CD4-positive, CD25-positive, alpha-beta regulatory T cell (primary cell): ENCODE measurements at regions not wholly inside any gene's neighbourhood (a gene's known extent, or its start where the extent isn't known, plus 50 kb on each side); places are given as distances from the start of the nearest gene placed in this dataset.

Experiments
- ATAC-seq, 2 donors: fragments of 150-1000 bp; cut with Tn5 transposase; one replicate each; pipeline ENCODE4 v1.10.0; 2021; ENCODE audit warnings: low read depth in 2 of 2, moderate number of reproducible peaks in 2 of 2, moderate library complexity in 1 of 2
- DNase-seq, 3 donors: peaks; one replicate each; pipeline versions ENCODE4 v3.0.0 to v3.0.0-alpha.2; 2012 to 2022; ENCODE audit warnings: mixed read lengths in 1 of 3
- H3K27ac ChIP-seq: one replicate; pipeline ENCODE4 v1.7.0; 2013; ENCODE audit warnings: mild to moderate bottlenecking, low read length; ENCODE audit not compliant: insufficient read depth, poor library complexity, severe bottlenecking
- H3K27me3 ChIP-seq: one replicate; pipeline ENCODE4 v1.7.0; 2013; ENCODE audit warnings: low read length; ENCODE audit not compliant: control insufficient read depth, insufficient read depth
- H3K36me3 ChIP-seq: one replicate; pipeline ENCODE4 v1.7.0; 2013; ENCODE audit warnings: mild to moderate bottlenecking, low read length, moderate library complexity; ENCODE audit not compliant: control insufficient read depth, insufficient read depth
- H3K4me1 ChIP-seq: 2 replicates; pipeline ENCODE4 v1.7.0; 2013; ENCODE audit warnings: mild to moderate bottlenecking, low read length; ENCODE audit not compliant: insufficient read depth, control insufficient read depth, poor library complexity, severe bottlenecking
- H3K4me3 ChIP-seq: one replicate; pipeline ENCODE4 v1.7.0; 2013; ENCODE audit warnings: low read depth, mild to moderate bottlenecking, low read length, moderate library complexity
- H3K9me3 ChIP-seq, 2 experiments: 1 replicate in 1 of 2; 2 replicates in 1 of 2; pipeline ENCODE4 v1.7.0; 2013; ENCODE audit warnings: low read length in 2 of 2, mild to moderate bottlenecking in 1 of 2, moderate library complexity in 1 of 2; ENCODE audit not compliant: control insufficient read depth in 2 of 2
- H3K27ac Mint-ChIP-seq, 3 donors: one replicate each; pipeline ENCODE4 v1.8.0; 2020 to 2022; ENCODE audit warnings: mild to moderate bottlenecking in 3 of 3, mixed read lengths in 3 of 3, moderate library complexity in 2 of 3
- H3K27me3 Mint-ChIP-seq: one replicate; pipeline ENCODE4 v1.8.0; 2022; ENCODE audit warnings: mild to moderate bottlenecking, mixed read lengths
- H3K36me3 Mint-ChIP-seq: one replicate; pipeline ENCODE4 v1.8.0; 2020; ENCODE audit warnings: mixed read lengths
- H3K4me1 Mint-ChIP-seq, 4 donors: one replicate each; pipeline ENCODE4 v1.8.0; 2020 to 2022; ENCODE audit warnings: mixed read lengths in 4 of 4, mild to moderate bottlenecking in 1 of 4
- H3K4me3 Mint-ChIP-seq, 4 donors: one replicate each; pipeline ENCODE4 v1.8.0; 2020 to 2022; ENCODE audit warnings: mild to moderate bottlenecking in 4 of 4, mixed read lengths in 4 of 4, moderate library complexity in 3 of 4
- H3K9me3 Mint-ChIP-seq, 7 donors: one replicate each; pipeline ENCODE4 v1.8.0; 2020 to 2022; ENCODE audit warnings: mixed read lengths in 7 of 7, mild to moderate bottlenecking in 3 of 7, moderate library complexity in 2 of 7

DNA sequence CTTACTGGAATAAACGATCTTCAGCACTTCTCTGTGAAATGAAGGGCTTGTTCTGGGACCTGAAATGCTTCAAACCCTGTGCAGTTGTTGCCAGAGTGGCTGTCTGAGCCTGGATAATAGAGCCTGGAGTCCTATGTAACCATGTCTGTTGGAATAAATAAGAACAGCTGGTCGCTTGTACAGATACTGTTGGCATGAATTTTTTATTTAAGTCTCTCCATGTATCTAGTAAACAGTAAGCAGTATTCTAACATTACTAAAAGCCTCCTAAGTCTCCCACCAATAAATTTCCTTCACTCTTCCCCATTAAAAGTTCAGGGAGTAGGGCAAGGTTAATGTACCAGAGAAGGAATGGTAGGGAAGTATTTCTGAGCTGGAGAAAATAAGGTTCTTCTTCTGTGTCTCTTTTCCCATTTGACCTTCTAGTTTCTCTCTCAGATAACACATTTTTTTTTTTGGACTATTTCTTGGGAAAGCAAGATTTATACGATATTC is 227.5 kb downstream of the PRL start:
- Mint-ChIP-seq H3K27me3 (peaks cover 4% of the 10 kb centered on the region), H3K4me3 (no peak overlapping the region), H3K27ac (no peak overlapping the region), H3K4me1 (no peaks in the 10 kb centered on the region), H3K9me3 (peaks cover 0 to 3% (median 1%) of the 10 kb centered on the region in 7 donors), H3K36me3 (no peaks in the 10 kb centered on the region)
- ATAC-seq (no peak), DNase-seq (no peak)
- Histone ChIP-seq H3K36me3 (no peaks in the 10 kb centered on the region), H3K27ac (no peak overlapping the region), H3K9me3 (no peaks in the 10 kb centered on the region), H3K4me1 (no peaks in the 10 kb centered on the region), H3K27me3 (no peaks in the 10 kb centered on the region), H3K4me3 (no peak overlapping the region)

DNA sequence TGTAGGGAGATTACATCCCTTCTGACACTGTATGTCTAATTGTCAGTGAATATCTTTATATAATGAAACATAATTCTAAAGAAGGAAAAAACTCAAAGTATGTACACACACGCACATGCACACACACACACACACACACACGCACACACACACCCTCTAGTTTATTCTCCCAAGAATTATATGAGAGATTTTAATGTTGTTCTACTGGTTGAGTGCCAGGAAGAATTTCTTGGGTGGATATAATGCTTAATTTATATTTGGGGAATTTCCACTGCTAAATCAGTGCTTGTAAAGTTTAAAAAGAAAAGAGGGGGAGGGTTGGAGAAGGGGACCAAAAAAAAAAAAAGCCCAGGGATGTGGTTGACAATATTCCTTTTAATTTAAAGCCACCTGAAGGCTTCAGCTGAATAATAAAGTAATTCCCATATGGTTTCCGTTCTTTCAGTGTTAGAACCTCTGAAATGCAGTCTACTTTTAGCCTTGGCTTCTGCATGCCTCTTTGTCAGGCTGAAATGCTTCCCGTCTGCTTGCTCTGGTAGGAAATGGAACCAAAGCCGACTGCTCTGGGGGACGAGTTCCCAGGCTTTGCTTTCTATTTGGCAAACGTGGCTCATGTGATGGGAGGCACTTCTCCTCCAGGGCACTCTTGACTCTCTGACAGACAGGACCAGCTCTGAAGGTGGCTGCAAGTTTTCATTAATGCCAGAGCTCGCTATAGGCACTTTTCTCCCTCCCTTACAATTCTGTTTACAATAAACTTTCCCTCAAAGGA is 225.4 kb downstream of the PRL start:
- H3K9me3 ChIP-seq, result no peaks in the 10 kb centered on the region
- Mint-ChIP-seq H3K27ac (no peak overlapping the region), H3K4me1 (no peaks in the 10 kb centered on the region), H3K9me3 (peaks cover 0 to 9% (median 1%) of the 10 kb centered on the region in 7 donors), H3K4me3 (no peak overlapping the region), H3K36me3 (no peaks in the 10 kb centered on the region), H3K27me3 (peaks cover 4% of the 10 kb centered on the region)
- H3K4me1 ChIP-seq, result no peaks in the 10 kb centered on the region
- DNase-seq, result no peak
- ATAC-seq, result no peak
- H3K36me3 ChIP-seq, result no peaks in the 10 kb centered on the region
- no peak overlapping the region for H3K27ac ChIP-seq
- H3K4me3 ChIP-seq, result no peak overlapping the region
- no peaks in the 10 kb centered on the region for H3K27me3 ChIP-seq

DNA sequence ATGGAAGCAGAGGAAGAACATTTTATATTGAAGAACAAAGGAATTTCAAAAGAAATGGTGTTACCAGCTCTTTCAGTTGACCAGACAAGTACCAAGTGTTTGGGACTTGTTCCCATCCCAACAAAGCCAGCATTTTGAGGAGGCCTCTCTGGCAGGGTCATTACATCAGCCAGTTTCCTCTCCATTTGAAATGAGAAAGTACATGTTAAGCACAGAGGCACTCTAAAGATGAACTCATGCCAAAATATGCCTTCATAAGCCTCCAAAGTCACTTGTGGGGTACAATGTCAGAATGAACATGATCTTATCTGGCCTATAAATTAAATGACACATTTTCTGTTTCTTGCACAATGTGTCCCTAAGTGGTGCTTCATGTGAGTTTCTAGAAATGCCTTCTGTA is 223.9 kb downstream of the PRL start:
- DNase-seq (no peak), ATAC-seq (no peak)
- Histone ChIP-seq H3K4me3 (no peak overlapping the region), H3K27me3 (no peaks in the 10 kb centered on the region), H3K27ac (no peak overlapping the region), H3K36me3 (no peaks in the 10 kb centered on the region), H3K9me3 (no peaks in the 10 kb centered on the region), H3K4me1 (no peaks in the 10 kb centered on the region)
- Mint-ChIP-seq H3K36me3 (no peaks in the 10 kb centered on the region), H3K4me3 (no peak overlapping the region), H3K4me1 (no peaks in the 10 kb centered on the region), H3K27me3 (peaks cover 4% of the 10 kb centered on the region), H3K27ac (no peak overlapping the region), H3K9me3 (peaks cover 0 to 9% (median 0%) of the 10 kb centered on the region in 7 donors)

DNA sequence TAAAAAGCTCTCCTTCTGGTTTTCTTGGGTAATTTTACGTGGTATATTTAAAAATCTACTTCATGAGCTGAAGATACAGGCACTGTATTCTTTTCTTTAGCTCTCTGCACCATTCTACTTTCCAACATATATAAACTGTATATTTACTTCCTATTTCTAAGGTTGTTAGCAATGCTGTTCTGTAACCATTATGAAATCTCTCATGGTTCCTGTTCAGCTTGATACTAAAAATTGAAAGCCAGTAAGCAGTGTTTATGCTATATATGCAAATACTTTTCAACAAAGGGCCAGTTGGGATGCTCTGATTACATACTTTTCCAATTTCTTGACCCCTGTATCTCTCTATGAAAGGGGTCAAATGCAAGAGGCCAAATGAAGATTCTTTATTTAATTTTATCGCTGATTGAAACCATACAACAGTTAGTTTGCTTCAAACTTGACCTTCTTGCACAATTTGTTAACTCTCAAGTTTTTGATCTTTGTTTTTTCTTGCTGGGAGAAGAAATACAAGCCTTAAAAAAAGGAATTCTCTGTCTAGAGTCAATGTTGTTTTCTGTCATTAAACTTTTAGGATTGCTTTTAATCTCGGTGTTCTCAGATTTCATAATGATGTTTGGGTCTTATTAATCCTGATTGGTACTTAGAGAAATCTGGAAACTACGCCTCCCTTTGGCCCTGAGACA is 223.2 kb downstream of the PRL start:
- no peak overlapping the region for H3K4me3 Mint-ChIP-seq
- no peak overlapping the region for H3K27ac ChIP-seq
- DNase-seq (no peak), ATAC-seq (no peak)
- no peaks in the 10 kb centered on the region for H3K9me3 ChIP-seq
- no peaks in the 10 kb centered on the region for H3K4me1 ChIP-seq
- H3K36me3 Mint-ChIP-seq, result no peaks in the 10 kb centered on the region
- no peaks in the 10 kb centered on the region for H3K36me3 ChIP-seq
- H3K27me3 Mint-ChIP-seq, result peaks cover 4% of the 10 kb centered on the region
- no peaks in the 10 kb centered on the region for H3K27me3 ChIP-seq
- no peak overlapping the region for H3K4me3 ChIP-seq
- no peak overlapping the region for H3K27ac Mint-ChIP-seq
- H3K4me1 Mint-ChIP-seq, result no peaks in the 10 kb centered on the region
- peaks cover 0 to 9% (median 1%) of the 10 kb centered on the region in 7 donors for H3K9me3 Mint-ChIP-seq

DNA sequence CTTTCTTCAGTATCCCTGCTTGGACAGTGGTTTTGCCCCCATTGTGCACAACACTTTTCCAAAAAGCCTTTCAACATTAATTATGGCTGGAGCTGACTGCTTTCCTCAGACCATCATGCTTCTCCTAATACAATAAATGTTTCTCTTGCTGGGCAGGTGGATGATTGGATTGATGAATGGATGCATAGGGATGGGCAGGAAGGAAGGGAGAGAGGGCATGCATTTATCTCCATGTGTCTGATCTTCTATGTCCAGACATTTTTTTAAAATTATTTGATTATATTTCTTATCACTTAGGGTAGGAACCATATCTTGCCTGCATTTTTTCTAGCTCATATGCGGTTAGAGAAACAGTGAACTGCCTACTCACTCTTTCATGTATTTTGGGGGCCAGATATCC is 218.5 kb downstream of the PRL start:
- no peaks in the 10 kb centered on the region for H3K36me3 Mint-ChIP-seq
- no peaks in the 10 kb centered on the region for H3K27me3 ChIP-seq
- H3K27ac Mint-ChIP-seq, result no peak overlapping the region
- no peaks in the 10 kb centered on the region for H3K4me1 ChIP-seq
- ATAC-seq (no peak), DNase-seq (no peak)
- no peak overlapping the region for H3K4me3 Mint-ChIP-seq
- no peaks in the 10 kb centered on the region for H3K9me3 ChIP-seq
- no peaks in the 10 kb centered on the region for H3K36me3 ChIP-seq
- H3K27me3 Mint-ChIP-seq, result peaks cover 4% of the 10 kb centered on the region
- peaks cover 0 to 9% (median 0%) of the 10 kb centered on the region in 7 donors for H3K9me3 Mint-ChIP-seq
- H3K27ac ChIP-seq, result no peak overlapping the region
- no peaks in the 10 kb centered on the region for H3K4me1 Mint-ChIP-seq
- no peak overlapping the region for H3K4me3 ChIP-seq

DNA sequence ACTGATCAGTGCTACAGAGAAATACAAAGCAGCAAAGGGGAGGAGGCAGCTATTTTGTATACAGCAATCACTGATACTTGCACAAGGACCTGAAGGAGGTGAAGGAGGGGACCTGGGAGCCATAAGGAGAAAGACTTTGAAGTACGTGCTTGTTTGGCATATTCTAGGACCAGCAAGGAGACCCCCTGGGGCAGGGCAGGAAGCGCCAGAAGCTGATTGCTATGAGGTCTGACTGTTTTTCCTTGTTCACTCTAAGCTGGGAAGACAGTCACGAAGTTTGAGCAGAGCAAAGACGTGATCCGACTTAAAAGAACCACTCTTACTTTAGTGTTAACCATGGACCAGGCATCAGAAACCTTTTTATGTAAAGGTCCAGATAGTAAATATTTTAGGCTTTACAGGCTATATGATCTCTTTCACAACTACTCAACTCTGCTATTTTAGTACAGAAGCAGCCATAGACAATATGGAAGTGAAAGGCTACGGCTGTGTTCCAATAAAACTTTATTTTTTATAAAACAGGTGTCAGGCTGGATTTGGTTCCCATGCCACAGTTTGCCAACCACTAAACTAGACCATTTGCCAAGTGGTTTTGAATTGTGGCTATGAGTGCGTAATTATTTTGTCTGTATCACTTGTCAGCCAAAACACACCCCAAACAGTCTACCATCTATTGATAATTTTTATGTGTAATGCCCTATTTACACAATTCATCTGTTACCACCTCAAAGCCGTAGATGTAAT is 217.9 kb downstream of the PRL start:
- no peaks in the 10 kb centered on the region for H3K27me3 ChIP-seq
- H3K27ac ChIP-seq, result no peak overlapping the region
- Mint-ChIP-seq H3K27ac (no peak overlapping the region), H3K27me3 (peaks cover 4% of the 10 kb centered on the region), H3K9me3 (peaks cover 0 to 9% (median 0%) of the 10 kb centered on the region in 7 donors), H3K4me3 (no peak overlapping the region), H3K4me1 (no peaks in the 10 kb centered on the region), H3K36me3 (no peaks in the 10 kb centered on the region)
- no peaks in the 10 kb centered on the region for H3K9me3 ChIP-seq
- no peak for DNase-seq
- no peak overlapping the region for H3K4me3 ChIP-seq
- no peaks in the 10 kb centered on the region for H3K36me3 ChIP-seq
- no peaks in the 10 kb centered on the region for H3K4me1 ChIP-seq
- no peak for ATAC-seq

DNA sequence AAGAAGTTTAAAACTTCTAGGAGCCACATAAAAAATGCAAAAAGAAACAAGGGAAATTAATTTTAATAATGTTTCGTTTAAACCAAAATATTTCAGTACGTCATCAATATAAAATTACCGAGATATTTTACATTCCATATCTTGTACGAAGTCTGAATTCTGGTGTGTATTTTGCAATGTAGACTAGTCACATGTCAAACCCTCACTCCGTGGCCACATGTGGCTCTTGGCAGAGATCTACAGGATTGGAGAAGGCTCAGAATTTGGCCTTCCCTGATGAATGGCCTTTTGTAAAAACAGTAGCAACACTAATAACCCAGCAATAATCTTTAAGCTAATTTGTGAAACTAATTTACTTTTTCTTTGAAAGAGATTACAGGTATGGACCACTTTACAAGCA is 217.1 kb downstream of the PRL start:
- no peaks in the 10 kb centered on the region for H3K9me3 ChIP-seq
- H3K4me3 Mint-ChIP-seq, result no peak overlapping the region
- H3K27me3 ChIP-seq, result no peaks in the 10 kb centered on the region
- no peaks in the 10 kb centered on the region for H3K36me3 Mint-ChIP-seq
- no peak overlapping the region for H3K27ac Mint-ChIP-seq
- no peak for ATAC-seq
- H3K4me1 ChIP-seq, result no peaks in the 10 kb centered on the region
- H3K4me1 Mint-ChIP-seq, result no peaks in the 10 kb centered on the region
- H3K27ac ChIP-seq, result no peak overlapping the region
- DNase-seq, result no peak
- H3K9me3 Mint-ChIP-seq, result peaks cover 0 to 4% (median 1%) of the 10 kb centered on the region in 7 donors
- H3K36me3 ChIP-seq, result no peaks in the 10 kb centered on the region
- H3K4me3 ChIP-seq, result no peak overlapping the region
- peaks cover 4% of the 10 kb centered on the region for H3K27me3 Mint-ChIP-seq
